GM23338 (cell line): ENCODE measurements at regions not wholly inside any gene's neighbourhood (a gene's known extent, or its start where the extent isn't known, plus 50 kb on each side); places are given as distances from the start of the nearest gene placed in this dataset.

Experiments used
- ATAC-seq: fragments of 200-7000 bp; cut with Tn5 transposase; 3 replicates; pipeline ENCODE4 v1.9.1; 2020
- DNase-seq: peaks from one replicate; pipeline ENCODE4 v3.0.0-alpha.2; 2015; ENCODE audit warnings: low spot score
- H2AFZ ChIP-seq: fragments of 200-600 bp; sonication (generic); 2 replicates; pipeline ENCODE4 v1.8.0; 2016; ENCODE audit warnings: antibody characterized with exemption, mild to moderate bottlenecking, moderate library complexity
- H3F3A ChIP-seq: fragments of 200-600 bp; sonication (generic); replicated peaks from 2 replicates; pipeline ENCODE4 v1.8.0; 2017; ENCODE audit warnings: antibody characterized with exemption, mixed run types, low read depth
- H3K27ac ChIP-seq: fragments of 200-600 bp; sonication (generic); 2 replicates; pipeline ENCODE4 v1.6.1; 2016; ENCODE audit warnings: low read depth
- H3K27me3 ChIP-seq: fragments of 200-600 bp; sonication (generic); 2 replicates; pipeline ENCODE4 v1.8.0; 2016; ENCODE audit warnings: mild to moderate bottlenecking, mixed run types, moderate library complexity; ENCODE audit not compliant: insufficient read depth
- H3K36me3 ChIP-seq: fragments of 200-600 bp; sonication (generic); 2 replicates; pipeline ENCODE4 v1.8.0; 2016; ENCODE audit warnings: mild to moderate bottlenecking; ENCODE audit not compliant: insufficient read depth
- H3K4me1 ChIP-seq: fragments of 200-600 bp; sonication (generic); 2 replicates; pipeline ENCODE4 v1.8.0; 2016; ENCODE audit warnings: mild to moderate bottlenecking, moderate library complexity; ENCODE audit not compliant: insufficient read depth
- H3K4me2 ChIP-seq: fragments of 200-600 bp; sonication (generic); 2 replicates; pipeline ENCODE4 v1.7.1; 2017; ENCODE audit warnings: mixed run types
- H3K4me3 ChIP-seq: fragments of 200-600 bp; sonication (generic); 2 replicates; pipeline ENCODE4 v1.6.1; 2016; ENCODE audit warnings: mixed run types
- H3K79me2 ChIP-seq: fragments of 200-600 bp; sonication (generic); replicated peaks from 2 replicates; pipeline ENCODE4 v1.8.0; 2017; ENCODE audit warnings: mild to moderate bottlenecking; ENCODE audit not compliant: insufficient read depth
- H3K9me2 ChIP-seq: fragments of 200-600 bp; sonication (generic); 2 replicates; pipeline ENCODE4 v1.8.0; 2017; ENCODE audit not compliant: insufficient read depth
- H4K20me1 ChIP-seq: fragments of 200-600 bp; sonication (generic); replicated peaks from 2 replicates; pipeline ENCODE4 v1.8.0; 2017; ENCODE audit warnings: mild to moderate bottlenecking; ENCODE audit not compliant: insufficient read depth
- H3K27ac Mint-ChIP-seq: 2 replicates; pipeline ENCODE4 v1.8.0; 2020; ENCODE audit warnings: inconsistent platforms, mild to moderate bottlenecking, moderate library complexity, mixed read lengths
- H3K27me3 Mint-ChIP-seq: 3 replicates; pipeline ENCODE4 v1.8.0; 2022; ENCODE audit warnings: low read depth, mild to moderate bottlenecking, moderate library complexity, mixed read lengths, inconsistent platforms; ENCODE audit not compliant: insufficient read depth, poor library complexity
- H3K36me3 Mint-ChIP-seq: 3 replicates; pipeline ENCODE4 v1.8.0; 2021; ENCODE audit warnings: low read depth, mild to moderate bottlenecking, inconsistent platforms, moderate library complexity, mixed read lengths
- H3K4me1 Mint-ChIP-seq: 3 replicates; pipeline ENCODE4 v1.8.0; 2020; ENCODE audit warnings: mild to moderate bottlenecking, inconsistent platforms, mixed read lengths
- H3K4me3 Mint-ChIP-seq: 3 replicates; pipeline ENCODE4 v1.8.0; 2021; ENCODE audit warnings: moderate library complexity, mild to moderate bottlenecking, inconsistent platforms, mixed read lengths
- H3K9me3 Mint-ChIP-seq: 3 replicates; pipeline ENCODE4 v1.8.0; 2020; ENCODE audit warnings: moderate library complexity, mild to moderate bottlenecking, inconsistent platforms, mixed read lengths
- CREB1 ChIP-seq: fragments of 250-450 bp; sonication (Bioruptor Pico); IDR thresholded peaks from 2 replicates; pipeline ENCODE4 v1.5.0; 2020; ENCODE audit warnings: low read depth, mild to moderate bottlenecking, moderate library complexity
- CTCF ChIP-seq, 2 experiments: fragments of 200-600 bp in 1 of 2; sonication (generic) in 1 of 2; conservative IDR thresholded peaks; 2 replicates each; pipeline versions ENCODE4 v1.5.1 to v1.6.1; 2016 to 2017; ENCODE audit warnings: antibody characterized with exemption in 2 of 2, low read depth in 2 of 2, mild to moderate bottlenecking in 2 of 2, moderate library complexity in 1 of 2
- EZH2phosphoT487 ChIP-seq: fragments of 200-600 bp; sonication (generic); IDR thresholded peaks from one replicate; pipeline ENCODE4 v1.8.1; 2018; ENCODE audit warnings: antibody characterized with exemption; ENCODE audit not compliant: unreplicated experiment
- NANOG ChIP-seq: IDR thresholded peaks from 2 replicates; pipeline ENCODE4 v1.6.1; 2016; ENCODE audit warnings: antibody characterized with exemption, borderline replicate concordance
- POLR2AphosphoS5 ChIP-seq: IDR thresholded peaks from 2 replicates; pipeline ENCODE4 v1.6.1; 2016; ENCODE audit warnings: antibody characterized with exemption, low read depth
- REST ChIP-seq: IDR thresholded peaks from one replicate; pipeline ENCODE4 v1.6.1; 2018; ENCODE audit warnings: antibody characterized with exemption; ENCODE audit not compliant: unreplicated experiment
- STAT1 ChIP-seq: IDR thresholded peaks from one replicate; pipeline ENCODE4 v1.6.1; 2016; ENCODE audit warnings: antibody characterized with exemption; ENCODE audit not compliant: unreplicated experiment
- ZNF114 ChIP-seq: fragments of 250-450 bp; sonication (Bioruptor Pico); IDR thresholded peaks from 2 replicates; pipeline ENCODE4 v1.5.0; 2020; ENCODE audit warnings: mild to moderate bottlenecking, moderate library complexity
- ZNF331 ChIP-seq: fragments of 250-450 bp; sonication (Bioruptor Pico); IDR thresholded peaks from 2 replicates; pipeline ENCODE4 v1.5.0; 2020; ENCODE audit warnings: low read depth, mild to moderate bottlenecking, moderate library complexity
- ZNF462 ChIP-seq: fragments of 250-450 bp; sonication (Bioruptor Pico); IDR thresholded peaks from 2 replicates; pipeline ENCODE4 v1.5.0; 2020; ENCODE audit warnings: mild to moderate bottlenecking, moderate library complexity

GRCh38 chr7:22597844-22598243 lies 97.9 kb upstream of the STEAP1B start (continued):
- no peak for TF ChIP-seq REST
- TF ChIP-seq ZNF331 (CRISPR knock-in tag): no peak
- TF ChIP-seq CREB1 (CRISPR knock-in tag): no peak
- no peak for TF ChIP-seq NANOG
- TF ChIP-seq ZNF114 (CRISPR knock-in tag): no peak
- TF ChIP-seq CTCF (conservative IDR thresholded peaks at IDR 0.05; ENCODE audit: low read depth in 2 of 2): no peak

- Histone ChIP-seq H4K20me1 (no peaks in the 10 kb centered on the region), H2AFZ (no peak overlapping the region), H3K4me2 (no peak overlapping the region), H3K4me3 (no peak overlapping the region), H3K4me1 (peaks cover 10% of the 10 kb centered on the region), H3K36me3 (no peaks in the 10 kb centered on the region), H3K27me3 (no peaks in the 10 kb centered on the region), H3K27ac (no peak overlapping the region), H3K79me2 (no peaks in the 10 kb centered on the region), H3F3A (no peaks in the 10 kb centered on the region), H3K9me2 (no peaks in the 10 kb centered on the region)
- H3K9me3 Mint-ChIP-seq: no peaks in the 10 kb centered on the region; the same call in 2 of the 3 replicates
- H3K4me3 Mint-ChIP-seq: no peak overlapping the region
- H3K4me1 Mint-ChIP-seq: peaks cover 14% of the 10 kb centered on the region; the same call in 2 of the 3 replicates
- no peak for DNase-seq
- no peak overlapping the region for H3K27ac Mint-ChIP-seq
- peaks cover 5% of the 10 kb centered on the region; the same call in 1 of the 3 replicates for H3K36me3 Mint-ChIP-seq
- H3K27me3 Mint-ChIP-seq: peaks cover 5% of the 10 kb centered on the region
- no peak for ATAC-seq
- no peak for TF ChIP-seq CTCF (conservative IDR thresholded peaks at IDR 0.05; ENCODE audit: low read depth in 2 of 2)
- no peak for TF ChIP-seq POLR2AphosphoS5
- no peak for TF ChIP-seq NANOG
- no peak for TF ChIP-seq STAT1
- no peak for TF ChIP-seq EZH2phosphoT487
- TF ChIP-seq CREB1 (CRISPR knock-in tag): no peak
- no peak for TF ChIP-seq ZNF462
Observed at GRCh38 chr7:22596763-22597400, 96.9 kb upstream of the STEAP1B start.
